ENCODE measurements at regions not wholly inside any gene's neighbourhood (a gene's known extent, or its start where the extent isn't known, plus 50 kb on each side); places are given as distances from the start of the nearest gene placed in this dataset.
A peak's percentile ranks its signal among the peaks of the same experiment; 100 is the strongest.
"Not testable (repeated sequence)": the region's sequence is repeated elsewhere in the genome, so short reads cannot be mapped to it uniquely, and the experiment has no call there.

DNA sequence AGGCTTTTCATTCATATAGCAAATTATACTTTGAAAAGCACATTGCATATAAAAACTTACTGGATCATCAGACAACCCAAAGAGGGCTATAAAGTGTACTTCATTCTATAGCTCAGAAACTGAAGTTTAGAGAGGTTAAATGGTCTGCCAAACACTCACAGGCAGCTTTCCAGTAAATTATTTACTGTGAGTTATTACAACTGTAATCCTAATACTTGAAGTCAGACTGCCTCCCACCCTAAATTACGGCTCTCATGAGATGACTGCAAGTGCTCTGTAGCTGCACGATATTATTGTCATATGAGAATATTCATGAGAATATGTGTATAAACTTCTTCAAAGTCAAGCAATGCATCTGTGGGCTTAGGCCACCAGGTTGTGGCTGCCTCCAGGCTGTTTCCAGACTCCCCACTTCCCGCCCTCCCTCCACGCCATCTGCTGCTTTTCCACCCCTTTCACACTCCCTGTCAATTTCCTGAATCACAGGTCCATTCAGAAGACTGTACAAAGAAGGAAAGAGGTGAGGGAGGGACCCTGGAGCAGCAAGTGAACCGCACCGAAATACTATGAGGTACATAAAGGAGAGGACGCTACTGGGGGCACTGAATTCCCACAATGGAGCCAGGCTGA, 111.1 kb upstream of the SPOPL start:
- no peak for DNase-seq (ENCODE audit: low spot score)

DNA sequence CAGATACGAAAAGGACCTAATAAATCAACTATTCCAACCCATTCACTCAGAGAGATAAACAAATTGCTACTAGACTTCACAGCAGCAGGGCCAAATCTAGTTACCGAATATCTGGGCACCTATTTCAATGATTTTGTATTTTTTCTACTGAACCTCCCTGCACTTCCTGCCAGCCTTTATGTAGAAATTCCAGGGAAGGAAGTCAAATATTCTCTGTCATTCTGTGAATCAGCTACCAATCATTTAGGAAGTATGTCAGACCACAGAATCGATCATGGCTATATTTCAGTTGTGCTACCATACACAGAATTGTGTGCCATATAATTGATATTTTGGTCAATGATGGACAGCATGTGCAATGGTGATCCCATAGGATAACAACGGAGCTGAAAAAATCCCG, 109.6 kb upstream of the SPOPL start:
- no peak for DNase-seq (ENCODE audit: low spot score)

- no peak for DNase-seq (ENCODE audit: low spot score)
Measured at GRCh38 chr2:138395565-138396306, 105.8 kb upstream of the SPOPL start.

DNA sequence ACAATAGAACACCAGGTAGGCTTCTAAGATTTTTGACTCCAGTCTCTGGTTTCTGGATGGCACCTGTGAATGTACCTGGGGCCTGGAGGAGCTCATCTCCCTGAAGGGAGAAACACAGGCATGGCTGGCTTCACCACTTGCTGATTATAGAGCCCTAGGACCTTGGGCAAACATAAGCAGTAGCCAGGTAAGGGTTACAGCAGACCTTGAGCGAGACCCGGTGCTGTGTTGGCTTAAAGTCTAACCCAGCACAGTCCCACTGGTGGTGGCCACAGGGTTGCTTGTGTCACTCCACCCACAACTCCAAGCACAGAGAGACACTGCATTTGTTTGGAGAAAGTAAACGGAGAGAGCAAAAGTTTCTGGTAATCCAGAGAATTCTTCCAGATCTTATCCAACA, 104.7 kb upstream of the SPOPL start:
- DNase-seq (ENCODE audit: low spot score): no peak

DNA sequence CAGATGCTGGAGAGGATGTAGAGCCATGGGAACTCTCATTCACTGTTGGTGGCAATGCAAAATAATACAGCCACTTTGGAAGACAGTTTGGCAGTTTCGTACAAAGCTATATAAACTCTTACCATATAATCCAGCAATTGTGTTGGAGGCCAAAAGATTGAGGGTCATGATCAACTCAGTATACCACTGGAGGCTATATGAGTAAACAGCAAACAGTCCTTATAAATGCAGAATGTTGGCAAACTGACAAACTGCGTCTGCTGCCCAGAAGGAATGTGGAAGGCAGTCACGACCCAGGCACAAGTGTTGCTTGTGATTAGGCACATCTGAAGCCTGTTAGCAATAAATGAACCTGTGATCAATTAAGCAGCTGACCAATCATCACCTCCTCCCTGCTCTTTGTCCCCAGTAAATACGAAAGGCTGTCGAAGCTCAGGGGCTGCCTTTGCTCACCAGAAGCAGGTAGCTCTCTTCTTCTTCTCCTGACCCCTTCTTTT, 98.1 kb upstream of the SPOPL start:
- no peak for DNase-seq (ENCODE audit: low spot score)

GRCh38 chr2:138414014-138414413, 87.6 kb upstream of the SPOPL start:
- DNase-seq (ENCODE audit: low spot score): no peak

GRCh38 chr2:138415985-138416384, 85.6 kb upstream of the SPOPL start:
- DNase-seq (ENCODE audit: low spot score): no peak

DNA sequence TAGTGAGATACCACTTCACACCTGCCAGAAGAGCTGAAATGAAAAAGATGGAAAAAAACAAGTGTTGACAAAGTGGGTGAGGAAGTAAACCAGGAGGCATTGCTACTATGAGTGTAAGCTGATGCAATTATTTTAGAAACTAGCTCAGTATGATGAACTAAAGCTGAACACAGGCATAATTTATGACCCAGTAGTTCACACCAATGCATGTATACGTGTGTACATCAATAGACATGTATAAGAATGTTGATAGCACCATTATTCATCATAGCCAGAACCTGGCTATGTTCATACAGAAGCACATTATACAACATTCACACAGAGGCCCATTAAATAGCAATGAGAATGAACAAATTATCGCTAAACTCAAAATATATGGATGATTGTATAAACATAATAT, 83.1 kb upstream of the SPOPL start:
- no peak for DNase-seq (ENCODE audit: low spot score)

DNA sequence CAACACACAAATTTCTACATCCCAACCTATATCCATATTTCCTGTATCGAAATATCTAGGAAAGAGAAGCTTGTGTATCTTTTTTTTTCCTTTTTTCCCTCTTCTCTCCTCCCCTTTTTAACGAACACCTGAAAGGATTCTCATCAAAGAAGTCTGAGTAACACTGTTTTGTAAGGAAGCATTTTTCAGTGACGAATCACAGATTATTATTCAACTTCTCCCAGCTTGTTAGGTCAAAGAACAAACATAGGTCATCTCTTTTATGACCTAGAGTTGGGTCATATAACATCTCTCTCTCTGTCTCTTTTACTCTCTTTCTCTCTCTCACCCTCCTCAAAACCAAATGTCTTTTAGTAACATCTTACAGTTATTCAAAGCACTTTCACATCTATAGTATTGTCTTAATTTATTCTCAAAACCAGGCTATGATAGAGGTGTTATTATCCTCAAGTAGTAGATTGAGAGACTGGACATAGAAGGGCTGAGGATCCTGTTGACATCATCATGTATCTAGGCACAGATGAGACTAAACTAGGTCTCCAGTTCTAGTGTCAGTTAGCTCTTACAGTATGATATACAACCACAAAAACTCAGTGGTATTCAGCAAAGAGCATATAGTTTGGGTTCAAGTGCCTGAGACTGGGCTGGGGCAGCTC, 80.1 kb upstream of the SPOPL start:
- no peak for DNase-seq (ENCODE audit: low spot score)

DNA sequence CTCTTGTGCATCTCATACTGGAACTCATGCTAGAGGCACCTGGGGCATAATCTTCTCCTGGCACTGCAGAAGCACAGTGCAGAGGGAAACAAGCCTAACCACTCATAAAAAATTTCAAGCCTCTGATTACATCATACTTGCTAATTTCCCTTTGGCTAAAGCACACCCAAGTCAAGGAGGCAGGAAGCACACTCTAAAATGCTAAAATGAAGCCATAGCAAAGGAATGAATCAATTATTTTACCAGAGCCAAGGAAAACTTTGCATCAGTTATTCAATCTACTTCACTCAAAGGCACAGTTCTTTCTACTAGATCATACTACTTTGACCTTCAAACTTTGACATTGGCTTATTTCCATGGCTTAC, 79.6 kb upstream of the SPOPL start:
- no peak for DNase-seq (ENCODE audit: low spot score)

- no peak for DNase-seq (ENCODE audit: low spot score)
Measured at GRCh38 chr2:138423198-138423597, 78.4 kb upstream of the SPOPL start.

- DNase-seq (ENCODE audit: low spot score): no peak
Measured at GRCh38 chr2:138423745-138424144, 77.8 kb upstream of the SPOPL start.

DNA sequence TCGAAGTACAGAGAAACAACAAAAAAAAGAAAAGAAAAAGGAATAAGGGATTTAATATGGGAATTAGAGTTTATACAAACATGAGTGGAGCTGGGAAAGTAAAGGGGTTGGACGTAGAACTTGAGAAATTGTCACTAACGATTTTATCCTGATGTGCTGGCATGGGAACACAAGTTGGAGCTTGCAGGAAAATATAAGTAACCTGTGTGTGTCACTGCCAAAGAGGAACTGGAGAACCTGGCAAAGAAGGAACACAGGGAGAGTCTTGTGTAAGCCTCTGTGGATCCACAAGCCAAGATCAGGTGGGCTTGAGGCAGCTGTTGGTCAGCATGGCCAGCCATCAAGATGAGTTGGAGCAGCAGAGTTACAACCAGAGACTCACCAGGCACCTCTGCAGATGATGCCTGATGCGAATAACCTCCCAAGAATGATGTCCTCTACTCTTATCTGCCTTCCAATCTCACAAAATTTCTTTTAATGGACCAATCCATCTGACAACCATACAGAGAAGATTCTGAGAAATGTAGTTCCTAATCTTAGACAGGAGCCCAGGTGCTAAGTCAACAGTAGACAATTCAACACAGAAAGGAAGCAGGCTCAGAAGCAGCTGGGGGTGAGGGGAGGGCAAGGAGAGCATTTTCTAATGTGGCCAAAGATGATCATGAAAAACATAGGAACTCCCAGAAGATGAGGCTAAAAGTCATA, 77.0 kb upstream of the SPOPL start:
- DNase-seq (ENCODE audit: low spot score): no peak

- not testable (repeated sequence) for DNase-seq (ENCODE audit: low spot score)
Measured at GRCh38 chr2:138426116-138426515, 75.5 kb upstream of the SPOPL start.

DNA sequence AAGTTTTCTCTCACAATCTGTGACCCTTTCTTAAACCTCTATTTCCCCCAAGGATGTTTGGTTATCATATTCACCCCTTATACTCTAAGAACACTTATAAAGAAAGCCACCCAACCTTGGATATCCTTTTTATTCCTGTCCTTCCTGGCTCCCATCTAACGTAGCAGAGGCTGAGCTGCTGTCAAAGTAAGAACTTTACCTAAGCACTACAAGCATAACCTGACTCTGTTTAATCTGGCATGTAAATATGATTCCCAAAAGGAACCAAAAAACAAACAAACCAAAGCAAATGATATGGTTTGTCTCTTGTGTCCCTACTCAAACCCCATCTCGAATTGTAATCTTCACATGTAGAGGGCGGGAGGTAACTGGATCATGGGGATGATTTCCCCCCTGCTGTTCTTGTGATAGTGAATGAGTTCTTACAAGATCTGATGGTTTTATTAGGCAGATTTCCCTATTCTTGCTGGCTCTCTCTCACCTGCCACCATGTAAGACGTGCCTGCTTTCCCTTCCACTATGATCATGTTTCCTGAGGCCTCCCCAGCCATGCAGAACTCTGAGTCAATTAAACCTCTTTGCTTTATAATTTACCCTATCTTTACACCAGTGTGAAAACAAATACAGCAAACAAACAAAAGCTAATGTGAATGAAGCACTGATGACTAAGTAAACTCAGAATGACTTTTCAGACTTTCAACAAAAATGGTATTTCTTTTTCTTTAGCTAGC, 72.7 kb upstream of the SPOPL start:
- no peak for DNase-seq (ENCODE audit: low spot score)

- no peak for DNase-seq (ENCODE audit: low spot score)
Measured at GRCh38 chr2:138430181-138430580, 71.4 kb upstream of the SPOPL start.

DNA sequence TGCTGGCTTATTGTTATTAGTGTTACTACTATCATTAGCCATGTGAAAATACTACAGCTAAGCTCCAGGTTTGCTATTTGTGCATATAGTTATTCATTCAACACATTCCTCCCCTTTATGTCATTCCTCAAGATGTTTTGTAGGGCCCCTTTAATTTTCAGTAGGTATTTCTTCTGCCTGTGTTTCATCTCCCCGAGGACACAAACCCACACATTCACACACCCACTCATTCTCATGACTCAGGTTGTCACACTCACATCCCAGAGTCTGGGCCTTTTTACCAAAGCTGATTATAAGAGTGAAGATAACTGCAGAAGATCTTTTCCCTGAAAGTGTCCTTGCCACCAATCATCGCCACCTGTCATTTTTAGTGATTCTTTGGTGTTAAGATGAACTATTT, 68.6 kb upstream of the SPOPL start:
- peak; percentile 69 for DNase-seq (ENCODE audit: low spot score)

DNA sequence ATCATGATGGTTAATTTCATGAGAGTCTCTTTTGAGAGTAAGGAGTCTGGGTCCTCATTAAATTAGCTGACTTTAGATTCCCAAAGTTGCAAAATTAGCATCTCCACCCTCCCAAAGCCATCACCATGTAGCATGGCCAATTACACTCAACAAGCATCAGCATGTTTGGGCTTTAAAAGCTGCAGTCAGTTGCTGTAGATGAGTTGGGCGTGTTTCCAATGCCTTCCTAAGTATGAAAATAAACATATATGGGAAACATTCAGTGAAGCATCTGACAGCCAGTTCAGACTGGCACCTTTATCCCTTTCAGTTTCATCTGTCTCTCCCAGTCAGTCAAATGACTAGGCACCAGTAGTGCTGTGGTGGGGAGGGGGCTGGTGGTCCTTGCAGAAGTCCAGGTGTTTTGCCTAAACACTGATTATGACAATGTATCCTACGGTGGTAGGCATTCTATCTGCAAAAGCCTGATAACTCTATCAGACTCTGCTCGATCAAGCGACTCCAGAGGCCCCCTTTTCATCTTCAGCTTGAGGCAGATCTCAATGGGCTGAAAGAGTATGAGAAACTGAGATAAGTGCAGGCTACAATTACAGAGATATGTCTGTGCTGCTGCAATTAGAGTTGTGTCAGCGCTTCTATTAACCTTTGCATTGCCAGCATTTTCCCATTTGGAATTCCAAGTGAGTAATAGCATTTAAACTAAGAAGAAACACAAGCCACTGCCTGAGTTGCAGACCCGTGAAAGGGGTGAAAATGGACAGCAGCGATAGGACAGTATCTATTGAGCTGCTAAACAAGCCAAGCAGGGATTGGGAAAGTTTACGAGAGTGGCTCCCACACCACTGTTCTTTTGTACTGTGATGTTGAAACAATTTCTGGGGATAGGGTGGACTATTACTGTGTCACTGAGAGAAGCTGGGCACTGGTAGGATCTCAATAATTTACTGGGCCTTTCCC, 67.3 kb upstream of the SPOPL start:
- DNase-seq (ENCODE audit: low spot score): no peak

- no peak for DNase-seq (ENCODE audit: low spot score)
Measured at GRCh38 chr2:138435701-138436100, 65.9 kb upstream of the SPOPL start.

GRCh38 chr2:138439733-138440132, 61.8 kb upstream of the SPOPL start:
- DNase-seq (ENCODE audit: low spot score): no peak

DNA sequence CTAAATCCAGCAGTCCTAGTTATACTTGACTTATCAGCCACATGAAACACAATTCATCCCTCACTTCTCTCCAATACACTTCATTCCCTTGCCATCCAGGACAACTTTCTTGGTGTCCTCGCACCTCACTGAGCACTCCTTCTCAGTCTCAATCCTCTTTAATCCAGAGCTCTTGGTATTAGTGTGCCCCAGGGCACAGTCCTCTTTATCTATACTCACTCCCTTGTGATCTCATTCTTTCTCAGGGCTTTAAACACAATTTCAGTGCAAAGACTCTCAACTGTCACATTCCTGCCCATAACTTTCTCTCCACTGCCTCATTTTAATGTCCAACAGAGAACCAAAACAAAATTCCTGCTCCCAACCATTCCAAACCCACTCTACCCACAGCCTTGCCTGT, 60.8 kb upstream of the SPOPL start:
- no peak for DNase-seq (ENCODE audit: low spot score)

Data from putamen (tissue), 1 donor.